ENCODE measurements at regions not wholly inside any gene's neighbourhood (a gene's known extent, or its start where the extent isn't known, plus 50 kb on each side); places are given as distances from the start of the nearest gene placed in this dataset.
"Not testable (repeated sequence)": the region's sequence is repeated elsewhere in the genome, so short reads cannot be mapped to it uniquely, and the experiment has no call there.

DNA sequence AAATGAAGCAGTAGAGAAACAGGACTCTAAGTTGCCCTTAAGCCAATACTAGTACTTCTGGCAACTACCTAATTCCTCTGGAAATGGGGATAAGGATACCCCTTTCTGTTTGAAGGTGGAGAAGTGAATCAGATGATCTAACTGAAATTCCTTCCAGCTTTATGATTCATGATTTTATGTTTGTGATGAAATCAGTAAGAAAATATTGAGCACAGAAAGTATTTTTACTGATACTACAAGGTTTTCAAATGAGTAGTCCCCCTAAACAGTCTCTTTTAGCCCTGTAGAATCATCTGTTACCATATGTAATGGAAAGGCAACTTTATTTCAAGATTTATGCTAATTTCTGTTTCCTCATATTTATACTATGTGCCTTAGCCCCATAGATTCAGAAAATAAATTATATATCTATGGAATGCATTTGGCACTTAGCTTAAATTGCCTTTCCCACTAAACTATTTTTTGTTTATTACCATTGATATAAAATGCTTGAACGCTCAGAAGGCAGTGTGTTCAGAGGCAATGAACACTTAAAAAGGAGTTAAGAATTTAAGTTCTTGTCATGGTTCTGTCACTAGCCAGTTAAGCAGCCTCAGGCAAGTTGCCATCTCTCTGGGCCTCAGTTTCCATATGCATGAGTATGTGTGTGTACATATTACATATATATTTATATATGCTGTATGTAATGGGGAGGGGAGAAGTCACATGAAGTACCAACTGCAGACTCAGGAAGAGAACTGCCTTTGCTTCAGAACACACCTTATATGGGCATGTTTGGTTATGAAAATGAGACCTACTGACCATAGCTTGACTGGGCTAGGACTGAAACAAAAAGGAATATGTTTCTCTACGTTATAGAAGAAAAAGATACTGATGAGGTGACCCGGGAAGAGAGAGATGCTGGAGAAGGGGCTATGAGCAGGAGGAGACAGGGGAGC is 97.7 kb downstream of the CDC42EP3 start:
- Histone ChIP-seq H3K4me1 (ENCODE audit: insufficient read depth, low read length) (peaks cover 40% of the 10 kb centered on the region), H3K27ac (ENCODE audit: low read depth, low read length) (no peak overlapping the region), H3K4me3 (ENCODE audit: low read depth in 1 of 2, low read length in 2 of 2) (no peak overlapping the region), H3K9ac (ENCODE audit: low read length) (no peak overlapping the region), H3K36me3 (ENCODE audit: insufficient read depth, low read length) (no peaks in the 10 kb centered on the region), H3K9me3 (ENCODE audit: low read length) (no peaks in the 10 kb centered on the region), H3K27me3 (ENCODE audit: control insufficient read depth in 1 of 2, insufficient read depth in 2 of 2, low read length in 2 of 2) (no peaks in the 10 kb centered on the region)

- H3K36me3 ChIP-seq (ENCODE audit: insufficient read depth, low read length) = no peaks in the 10 kb centered on the region
- no peaks in the 10 kb centered on the region for H3K27me3 ChIP-seq (ENCODE audit: control insufficient read depth in 1 of 2, insufficient read depth in 2 of 2, low read length in 2 of 2)
- H3K4me3 ChIP-seq (ENCODE audit: low read depth in 1 of 2, low read length in 2 of 2) = no peak overlapping the region
- no peaks in the 10 kb centered on the region for H3K9me3 ChIP-seq (ENCODE audit: low read length)
- H3K27ac ChIP-seq (ENCODE audit: low read depth, low read length) = no peak overlapping the region
- no peak overlapping the region for H3K9ac ChIP-seq (ENCODE audit: low read length)
- H3K4me1 ChIP-seq (ENCODE audit: insufficient read depth, low read length) = peaks cover 27% of the 10 kb centered on the region
Measured at GRCh38 chr2:37575780-37576179, 95.7 kb downstream of the CDC42EP3 start.

- not testable (repeated sequence) for H3K4me3 ChIP-seq (ENCODE audit: low read depth in 1 of 2, low read length in 2 of 2); H3K27ac ChIP-seq (ENCODE audit: low read depth, low read length); H3K27me3 ChIP-seq (ENCODE audit: control insufficient read depth in 1 of 2, insufficient read depth in 2 of 2, low read length in 2 of 2); H3K9me3 ChIP-seq (ENCODE audit: low read length); H3K9ac ChIP-seq (ENCODE audit: low read length); H3K36me3 ChIP-seq (ENCODE audit: insufficient read depth, low read length)
- H3K4me1 ChIP-seq (ENCODE audit: insufficient read depth, low read length) = peaks cover 23% of the 10 kb centered on the region
Measured at GRCh38 chr2:37576194-37576593, 95.2 kb downstream of the CDC42EP3 start.

- peaks cover 16% of the 10 kb centered on the region for H3K4me1 ChIP-seq (ENCODE audit: insufficient read depth, low read length)
- H3K27ac ChIP-seq (ENCODE audit: low read depth, low read length) = no peak overlapping the region
- no peak overlapping the region for H3K9ac ChIP-seq (ENCODE audit: low read length)
- no peaks in the 10 kb centered on the region for H3K36me3 ChIP-seq (ENCODE audit: insufficient read depth, low read length)
- H3K9me3 ChIP-seq (ENCODE audit: low read length) = no peaks in the 10 kb centered on the region
- H3K4me3 ChIP-seq (ENCODE audit: low read depth in 1 of 2, low read length in 2 of 2) = no peak overlapping the region
- H3K27me3 ChIP-seq (ENCODE audit: control insufficient read depth in 1 of 2, insufficient read depth in 2 of 2, low read length in 2 of 2) = no peaks in the 10 kb centered on the region
Measured at GRCh38 chr2:37576831-37577230, 94.6 kb downstream of the CDC42EP3 start.

GRCh38 chr2:37579192-37579713 is 92.2 kb downstream of the CDC42EP3 start:
- no peaks in the 10 kb centered on the region for H3K27me3 ChIP-seq (ENCODE audit: control insufficient read depth in 1 of 2, insufficient read depth in 2 of 2, low read length in 2 of 2)
- no peak overlapping the region for H3K9ac ChIP-seq (ENCODE audit: low read length)
- no peak overlapping the region for H3K27ac ChIP-seq (ENCODE audit: low read depth, low read length)
- H3K36me3 ChIP-seq (ENCODE audit: insufficient read depth, low read length) = no peaks in the 10 kb centered on the region
- H3K4me1 ChIP-seq (ENCODE audit: insufficient read depth, low read length) = peaks cover 18% of the 10 kb centered on the region
- no peak overlapping the region for H3K4me3 ChIP-seq (ENCODE audit: low read depth in 1 of 2, low read length in 2 of 2)
- no peaks in the 10 kb centered on the region for H3K9me3 ChIP-seq (ENCODE audit: low read length)

DNA sequence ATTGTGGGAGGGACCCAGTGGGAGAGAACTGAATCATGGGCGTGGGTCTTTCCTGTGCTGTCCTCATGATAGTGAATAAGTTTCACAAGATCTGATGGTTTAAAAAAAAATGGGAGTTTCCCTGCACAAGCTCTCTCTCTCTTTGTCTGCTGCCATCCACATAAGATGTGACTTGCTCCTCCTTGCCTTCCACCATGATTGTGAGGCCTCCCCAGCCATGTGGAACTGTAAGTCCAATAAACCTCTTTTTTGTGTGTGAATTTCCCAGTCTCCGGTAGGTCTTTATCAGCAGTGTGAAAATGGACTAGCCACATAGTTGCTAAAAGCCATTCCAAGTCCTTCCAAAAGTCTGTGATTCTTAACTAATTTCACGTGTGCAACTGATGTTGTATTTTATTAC is 91.5 kb downstream of the CDC42EP3 start:
- not testable (repeated sequence) for H3K36me3 ChIP-seq (ENCODE audit: insufficient read depth, low read length); H3K27me3 ChIP-seq (ENCODE audit: control insufficient read depth in 1 of 2, insufficient read depth in 2 of 2, low read length in 2 of 2); H3K4me3 ChIP-seq (ENCODE audit: low read depth in 1 of 2, low read length in 2 of 2); H3K27ac ChIP-seq (ENCODE audit: low read depth, low read length); H3K9me3 ChIP-seq (ENCODE audit: low read length); H3K9ac ChIP-seq (ENCODE audit: low read length)
- peaks cover 25% of the 10 kb centered on the region for H3K4me1 ChIP-seq (ENCODE audit: insufficient read depth, low read length)

DNA sequence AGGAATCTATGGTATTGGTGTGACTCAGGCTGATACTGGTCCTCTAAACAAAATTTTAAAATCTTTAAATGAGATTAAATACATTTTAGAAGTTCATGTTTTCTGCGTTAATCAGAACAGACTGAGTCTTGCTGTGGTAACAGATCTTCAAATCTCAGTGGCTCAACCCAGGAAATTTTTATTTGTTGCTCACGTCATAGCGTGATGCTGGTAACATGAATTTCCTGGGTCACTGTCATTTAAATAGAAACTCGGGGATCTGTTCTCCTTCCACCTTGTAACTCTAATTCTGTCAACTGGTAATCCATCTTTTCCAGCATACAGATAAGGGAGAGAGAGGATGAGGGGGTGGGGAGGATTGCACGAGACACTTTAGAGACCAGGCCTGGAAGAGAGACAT is 90.0 kb downstream of the CDC42EP3 start:
- Histone ChIP-seq H3K27me3 (ENCODE audit: control insufficient read depth in 1 of 2, insufficient read depth in 2 of 2, low read length in 2 of 2) (no peaks in the 10 kb centered on the region), H3K36me3 (ENCODE audit: insufficient read depth, low read length) (no peaks in the 10 kb centered on the region), H3K9me3 (ENCODE audit: low read length) (no peaks in the 10 kb centered on the region), H3K9ac (ENCODE audit: low read length) (no peak overlapping the region), H3K4me1 (ENCODE audit: insufficient read depth, low read length) (peaks cover 39% of the 10 kb centered on the region), H3K4me3 (ENCODE audit: low read depth in 1 of 2, low read length in 2 of 2) (no peak overlapping the region), H3K27ac (ENCODE audit: low read depth, low read length) (no peak overlapping the region)

DNA sequence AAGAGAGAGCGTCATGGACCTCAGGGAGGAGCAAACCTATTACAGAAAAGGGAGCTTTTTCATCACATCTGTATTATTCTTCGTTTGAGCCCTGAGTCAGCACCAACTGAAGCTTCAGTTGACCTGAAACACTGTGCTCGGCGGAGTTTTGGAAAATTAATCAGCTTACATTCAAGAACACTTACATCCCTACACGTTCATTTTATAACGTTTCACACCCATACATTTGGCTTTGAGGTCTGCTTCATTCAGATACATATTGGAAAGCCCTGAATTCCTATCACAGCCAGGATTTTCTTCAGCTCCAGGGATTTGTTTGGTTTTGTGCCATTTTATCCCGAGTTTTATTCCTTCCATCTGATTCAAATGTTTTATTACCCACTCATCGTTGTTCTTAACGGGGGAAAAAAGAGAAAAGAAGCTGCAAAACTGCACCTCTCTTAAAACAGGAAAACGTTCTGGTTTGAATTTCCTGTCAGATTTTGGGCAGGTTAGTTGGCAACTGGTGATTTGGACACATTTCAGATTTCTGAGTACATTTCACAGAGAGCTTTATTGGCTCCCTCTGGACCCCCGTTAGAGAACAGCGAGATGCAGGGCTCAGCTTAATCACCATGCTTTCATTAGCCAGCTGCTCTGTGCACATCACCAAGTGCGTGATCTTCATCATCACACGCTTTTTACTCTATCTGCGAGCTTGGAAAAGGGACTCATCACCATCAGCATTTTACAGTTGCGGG is 88.8 kb downstream of the CDC42EP3 start:
- no peaks in the 10 kb centered on the region for H3K9me3 ChIP-seq (ENCODE audit: low read length)
- no peak overlapping the region for H3K27ac ChIP-seq (ENCODE audit: low read depth, low read length)
- H3K9ac ChIP-seq (ENCODE audit: low read length) = no peak overlapping the region
- H3K27me3 ChIP-seq (ENCODE audit: control insufficient read depth in 1 of 2, insufficient read depth in 2 of 2, low read length in 2 of 2) = no peaks in the 10 kb centered on the region
- no peak overlapping the region for H3K4me3 ChIP-seq (ENCODE audit: low read depth in 1 of 2, low read length in 2 of 2)
- H3K4me1 ChIP-seq (ENCODE audit: insufficient read depth, low read length) = peaks cover 48% of the 10 kb centered on the region
- no peaks in the 10 kb centered on the region for H3K36me3 ChIP-seq (ENCODE audit: insufficient read depth, low read length)

DNA sequence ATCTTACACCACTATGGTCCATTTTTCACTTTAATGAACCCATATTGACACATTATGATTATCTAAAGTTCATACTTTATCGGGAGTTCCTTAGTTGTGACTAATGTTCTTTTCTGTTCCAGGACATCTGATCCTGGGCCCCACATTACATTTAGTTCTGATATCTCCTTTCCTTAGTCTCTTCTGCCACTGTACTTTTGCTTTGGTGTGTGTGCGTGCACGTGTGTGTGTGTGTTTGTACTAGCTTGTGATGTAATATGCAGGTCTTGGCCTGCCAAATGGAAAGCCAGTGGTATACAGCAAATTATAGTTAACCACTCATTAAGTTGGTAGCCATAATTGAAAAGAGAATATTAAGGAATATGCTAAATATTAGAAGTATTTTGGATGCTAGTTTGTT is 88.0 kb downstream of the CDC42EP3 start:
- Histone ChIP-seq H3K4me1 (ENCODE audit: insufficient read depth, low read length) (peaks cover 48% of the 10 kb centered on the region), H3K27me3 (ENCODE audit: control insufficient read depth in 1 of 2, insufficient read depth in 2 of 2, low read length in 2 of 2) (no peaks in the 10 kb centered on the region), H3K9ac (ENCODE audit: low read length) (no peak overlapping the region), H3K27ac (ENCODE audit: low read depth, low read length) (no peak overlapping the region), H3K9me3 (ENCODE audit: low read length) (no peaks in the 10 kb centered on the region), H3K36me3 (ENCODE audit: insufficient read depth, low read length) (no peaks in the 10 kb centered on the region), H3K4me3 (ENCODE audit: low read depth in 1 of 2, low read length in 2 of 2) (no peak overlapping the region)

GRCh38 chr2:37583867-37584266 is 87.6 kb downstream of the CDC42EP3 start:
- H3K9me3 ChIP-seq (ENCODE audit: low read length) = no peaks in the 10 kb centered on the region
- no peaks in the 10 kb centered on the region for H3K27me3 ChIP-seq (ENCODE audit: control insufficient read depth in 1 of 2, insufficient read depth in 2 of 2, low read length in 2 of 2)
- no peaks in the 10 kb centered on the region for H3K36me3 ChIP-seq (ENCODE audit: insufficient read depth, low read length)
- no peak overlapping the region for H3K4me3 ChIP-seq (ENCODE audit: low read depth in 1 of 2, low read length in 2 of 2)
- H3K27ac ChIP-seq (ENCODE audit: low read depth, low read length) = no peak overlapping the region
- H3K4me1 ChIP-seq (ENCODE audit: insufficient read depth, low read length) = peaks cover 48% of the 10 kb centered on the region
- H3K9ac ChIP-seq (ENCODE audit: low read length) = no peak overlapping the region

- Histone ChIP-seq H3K4me3 (ENCODE audit: low read depth in 1 of 2, low read length in 2 of 2) (peak overlapping the region in 1 of 2 donors; percentile 5), H3K9ac (ENCODE audit: low read length) (no peak overlapping the region), H3K27ac (ENCODE audit: low read depth, low read length) (no peak overlapping the region), H3K36me3 (ENCODE audit: insufficient read depth, low read length) (no peaks in the 10 kb centered on the region), H3K4me1 (ENCODE audit: insufficient read depth, low read length) (peaks cover 53% of the 10 kb centered on the region), H3K9me3 (ENCODE audit: low read length) (no peaks in the 10 kb centered on the region), H3K27me3 (ENCODE audit: control insufficient read depth in 1 of 2, insufficient read depth in 2 of 2, low read length in 2 of 2) (no peaks in the 10 kb centered on the region)
Measured at GRCh38 chr2:37585295-37585908, 86.0 kb downstream of the CDC42EP3 start.
